IMR-90 (cell line): ENCODE measurements at regions not wholly inside any gene's neighbourhood (a gene's known extent, or its start where the extent isn't known, plus 50 kb on each side); places are given as distances from the start of the nearest gene placed in this dataset.

Experiments
- ATAC-seq: fragments of 200-7000 bp; cut with Tn5 transposase; 2 replicates; pipeline ENCODE4 v1.9.1; 2020; ENCODE audit warnings: low read depth, mild to moderate bottlenecking, moderate library complexity
- BruUV-seq: library from RNA; stranded (reverse); fragments of 400-500 nt; replicated peaks from 2 replicates; lab custom pipeline; 2021; lab: Mats Ljungman, UMichigan
- CTCF ChIA-PET: fragments of 300-600 bp; formaldehyde crosslinking; extraction: SDS; loops from one replicate; lab custom pipeline; 2021; ENCODE audit warnings: antibody characterized with exemption; lab: Yijun Ruan, JAX
- POLR2A ChIA-PET: fragments of 300-600 bp; sonication (Branson Sonifier 250); formaldehyde crosslinking; loops from one replicate; lab custom pipeline; 2022; ENCODE audit warnings: antibody characterized with exemption; ENCODE audit not compliant: unreplicated experiment; lab: Charles Lee
- DNase-seq: peaks from one replicate; pipeline ENCODE4 v3.0.0; 2013
- H2AFZ ChIP-seq: replicated peaks from 2 replicates; pipeline ENCODE3; 2013; ENCODE audit warnings: low read length, mild to moderate bottlenecking; ENCODE audit not compliant: poor library complexity
- H2AK5ac ChIP-seq: 2 replicates; pipeline ENCODE4 v1.6.1; 2013; ENCODE audit warnings: low read depth, low read length, inconsistent platforms
- H2AK9ac ChIP-seq: replicated peaks from 2 replicates; pipeline ENCODE3; 2013; ENCODE audit warnings: mild to moderate bottlenecking, low read depth, low read length, moderate library complexity; ENCODE audit not compliant: poor library complexity
- H2BK120ac ChIP-seq: 2 replicates; pipeline ENCODE4 v1.6.1; 2013; ENCODE audit warnings: low read depth, low read length, inconsistent platforms
- H2BK15ac ChIP-seq: 3 replicates; pipeline ENCODE4 v1.6.1; 2013; ENCODE audit warnings: low read depth, low read length, inconsistent platforms
- H2BK20ac ChIP-seq: 2 replicates; pipeline ENCODE4 v1.6.1; 2013; ENCODE audit warnings: low read depth, mild to moderate bottlenecking, inconsistent platforms, low read length, moderate library complexity
- H2BK5ac ChIP-seq: 2 replicates; pipeline ENCODE4 v1.6.1; 2013; ENCODE audit warnings: mild to moderate bottlenecking, low read depth, low read length, inconsistent platforms; ENCODE audit not compliant: poor library complexity, severe bottlenecking
- H3K14ac ChIP-seq: replicated peaks from 2 replicates; pipeline ENCODE4 v1.6.1; 2013; ENCODE audit warnings: low read depth, low read length, inconsistent platforms
- H3K18ac ChIP-seq: 2 replicates; pipeline ENCODE4 v1.6.1; 2013; ENCODE audit warnings: low read depth, low read length, control low read depth
- H3K23ac ChIP-seq: 2 replicates; pipeline ENCODE4 v1.6.1; 2013; ENCODE audit warnings: low read depth, low read length, inconsistent platforms
- H3K27ac ChIP-seq: 2 replicates; pipeline ENCODE4 v1.5.1; 2013; ENCODE audit warnings: mild to moderate bottlenecking, control low read depth, low read length; ENCODE audit not compliant: insufficient read depth
- H3K27me3 ChIP-seq: 2 replicates; pipeline ENCODE4 v1.6.1; 2013; ENCODE audit warnings: low read length; ENCODE audit not compliant: control insufficient read depth, insufficient read depth
- H3K36me3 ChIP-seq: 2 replicates; pipeline ENCODE4 v1.6.1; 2013; ENCODE audit warnings: low read length, mixed read lengths; ENCODE audit not compliant: control insufficient read depth, insufficient read depth
- H3K4ac ChIP-seq: 2 replicates; pipeline ENCODE4 v1.6.1; 2013; ENCODE audit warnings: low read depth, low read length, inconsistent platforms
- H3K4me1 ChIP-seq: 2 replicates; pipeline ENCODE4 v1.6.1; 2013; ENCODE audit warnings: low read length, mixed read lengths; ENCODE audit not compliant: control insufficient read depth, insufficient read depth
- H3K4me2 ChIP-seq: 2 replicates; pipeline ENCODE4 v1.6.1; 2013; ENCODE audit warnings: low read depth, mild to moderate bottlenecking, control low read depth, low read length, moderate library complexity
- H3K4me3 ChIP-seq: 2 replicates; pipeline ENCODE4 v1.5.1; 2013; ENCODE audit warnings: low read depth, mild to moderate bottlenecking, control low read depth, low read length, moderate library complexity; ENCODE audit not compliant: insufficient read depth
- H3K56ac ChIP-seq: 2 replicates; pipeline ENCODE4 v1.6.1; 2013; ENCODE audit warnings: low read length, inconsistent platforms; ENCODE audit not compliant: insufficient read depth; ENCODE audit errors: extremely low read depth
- H3K79me1 ChIP-seq, 2 experiments: 2 replicates each; pipeline ENCODE4 v1.6.1; 2013; ENCODE audit warnings: low read length in 2 of 2, inconsistent platforms in 1 of 2, low read depth in 1 of 2
- H3K9ac ChIP-seq: 2 replicates; pipeline ENCODE4 v1.6.1; 2013; ENCODE audit warnings: low read depth, low read length, control low read depth
- H3K9me1 ChIP-seq: 2 replicates; pipeline ENCODE4 v1.6.1; 2013; ENCODE audit warnings: low read length, inconsistent platforms; ENCODE audit not compliant: insufficient read depth
- H3K9me3 ChIP-seq: 2 replicates; pipeline ENCODE4 v1.6.1; 2013; ENCODE audit warnings: low read length; ENCODE audit not compliant: control insufficient read depth, insufficient read depth
- H4K20me1 ChIP-seq: 2 replicates; pipeline ENCODE4 v1.6.1; 2013; ENCODE audit warnings: low read length, inconsistent platforms; ENCODE audit not compliant: insufficient read depth
- H4K5ac ChIP-seq: 2 replicates; pipeline ENCODE4 v1.6.1; 2013; ENCODE audit warnings: mild to moderate bottlenecking, low read depth, low read length, control low read depth
- H4K8ac ChIP-seq, 2 experiments: 2 replicates each; pipeline ENCODE4 v1.6.1; 2013; ENCODE audit warnings: low read depth in 2 of 2, low read length in 2 of 2, control low read depth in 1 of 2, inconsistent platforms in 1 of 2
- H4K91ac ChIP-seq: 2 replicates; pipeline ENCODE4 v1.6.1; 2013; ENCODE audit warnings: low read depth, low read length, inconsistent platforms; ENCODE audit not compliant: insufficient read depth
- BHLHE40 ChIP-seq: fragments of 150-350 bp; IDR thresholded peaks from 2 replicates; pipeline ENCODE4 v1.6.1; 2016; ENCODE audit warnings: mild to moderate bottlenecking, low read depth, low read length
- CEBPB ChIP-seq: IDR thresholded peaks from 2 replicates; pipeline ENCODE4 v1.6.1; 2012; ENCODE audit warnings: low read depth, low read length, improper control_type of control experiment
- CHD1 ChIP-seq: IDR thresholded peaks from 2 replicates; pipeline ENCODE4 v1.6.1; 2012; ENCODE audit warnings: low read depth, low read length, improper control_type of control experiment
- MAFK ChIP-seq: IDR thresholded peaks from 2 replicates; pipeline ENCODE4 v1.6.1; 2012; ENCODE audit warnings: low read depth, low read length, improper control_type of control experiment
- MAZ ChIP-seq: IDR thresholded peaks from 2 replicates; pipeline ENCODE4 v1.6.1; 2012; ENCODE audit warnings: low read depth, mild to moderate bottlenecking, low read length, improper control_type of control experiment, moderate library complexity, borderline replicate concordance
- MXI1 ChIP-seq: IDR thresholded peaks from 2 replicates; pipeline ENCODE4 v1.6.1; 2012; ENCODE audit warnings: low read depth, mild to moderate bottlenecking, low read length, moderate library complexity, borderline replicate concordance
- NFE2L2 ChIP-seq: fragments of 150-350 bp; IDR thresholded peaks from 2 replicates; pipeline ENCODE4 v1.6.1; 2016; ENCODE audit warnings: low read depth, mild to moderate bottlenecking, low read length
- RAD21 ChIP-seq: IDR thresholded peaks from 2 replicates; pipeline ENCODE4 v1.6.1; 2012; ENCODE audit warnings: low read length, improper control_type of control experiment
- RCOR1 ChIP-seq: IDR thresholded peaks from 2 replicates; pipeline ENCODE4 v1.6.1; 2012; ENCODE audit warnings: mild to moderate bottlenecking, low read length, improper control_type of control experiment; ENCODE audit not compliant: insufficient replicate concordance
- SMC3 ChIP-seq: fragments of 150-350 bp; IDR thresholded peaks from 2 replicates; pipeline ENCODE4 v1.6.1; 2016; ENCODE audit warnings: low read depth, mild to moderate bottlenecking, antibody characterized with exemption, low read length, moderate library complexity
- WGBS, 2 experiments: methylation state at CpG; one replicate each; pipeline versions ENCODE4 v1.1.5 to v1.1.7; 2013; ENCODE audit warnings: missing lambda C conversion rate in 2 of 2; ENCODE audit not compliant: insufficient read length in 1 of 2; ENCODE audit errors: extremely low coverage in 2 of 2; 5-methylcytosine and 5-hydroxymethylcytosine counted together
- dilution Hi-C: fragments of 300-500 bp; cut with HindIII; formaldehyde crosslinking; loops from one replicate; pipeline ENCODE4 v1.14.3; 2018; ENCODE audit warnings: low sequenced_read_pairs; ENCODE audit not compliant: unreplicated experiment
- in situ Hi-C: fragments of 300-500 bp; cut with MboI; formaldehyde crosslinking; loops from 3 replicates; pipeline ENCODE4 v1.14.3; 2019; ENCODE audit warnings: low sequenced_read_pairs, inconsistent platforms, mixed read lengths
- intact Hi-C: fragments of 100-400 bp; cut with micrococcal nuclease; formaldehyde crosslinking; loops from 2 replicates; pipeline ENCODE4 v1.10.0; 2022
- TF ChIP-seq, protein P1 (sequence below): fragments of 150-350 bp; IDR thresholded peaks from 2 replicates; pipeline ENCODE4 v1.6.1; 2016; ENCODE audit warnings: low read depth, mild to moderate bottlenecking, low read length, moderate library complexity, borderline replicate concordance
- TF ChIP-seq, protein P2 (sequence below): conservative IDR thresholded peaks from 2 replicates; pipeline ENCODE4 v1.5.1; 2012; ENCODE audit warnings: mild to moderate bottlenecking, low read depth, low read length, improper control_type of control experiment
- TF ChIP-seq, protein P3 (sequence below): fragments of 150-350 bp; IDR thresholded peaks from 2 replicates; pipeline ENCODE4 v1.6.1; 2017; ENCODE audit warnings: mild to moderate bottlenecking, antibody characterized with exemption, low read length, low read depth

DNA sequence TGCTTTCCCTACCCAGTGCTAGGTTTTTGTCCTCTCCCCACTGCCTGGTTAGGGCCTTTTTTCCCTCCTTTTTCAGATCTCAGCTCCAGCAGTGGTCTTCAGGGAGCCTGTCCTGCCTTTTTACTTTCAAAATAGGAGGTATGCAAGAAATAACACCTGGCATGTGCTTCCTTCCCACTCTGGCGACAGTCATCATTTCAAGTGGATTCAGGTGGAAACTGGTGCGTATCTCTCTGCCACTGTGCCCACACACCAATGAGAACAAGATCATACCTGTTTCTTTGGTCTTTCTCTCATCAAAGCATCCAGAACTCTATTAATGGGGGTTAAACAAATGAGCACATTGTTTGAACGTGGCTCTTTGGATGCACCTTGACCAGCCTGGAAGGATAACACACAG is 95.7 kb upstream of the GGTLC1 start:
- dilution Hi-C loops: no loop called here
- WGBS, 2 experiments: 20% methylated on average over 1 of the region's 3 CpGs; no CpG with 5 or more reads in 1 of the 2 experiments

More for the DNA sequence above, 95.7 kb upstream of the GGTLC1 start:
- Histone ChIP-seq H4K91ac (no peak overlapping the region), H2BK5ac (no peak overlapping the region), H3K9me1 (no peaks in the 10 kb centered on the region), H3K79me1 (no peaks in the 10 kb centered on the region), H3K56ac (no peak overlapping the region), H2AK5ac (no peak overlapping the region), H4K5ac (no peak overlapping the region), H3K27me3 (no peaks in the 10 kb centered on the region), H3K9ac (no peak overlapping the region), H3K18ac (no peak overlapping the region), H3K4ac (no peak overlapping the region), H3K14ac (no peak overlapping the region), H3K27ac (no peak overlapping the region), H3K4me3 (no peak overlapping the region), H2BK20ac (no peak overlapping the region), H4K20me1 (no peaks in the 10 kb centered on the region), H3K4me2 (no peak overlapping the region), H3K23ac (no peak overlapping the region), H3K9me3 (no peaks in the 10 kb centered on the region), H2BK120ac (no peak overlapping the region), H3K4me1 (no peaks in the 10 kb centered on the region), H2BK15ac (no peak overlapping the region), H2AFZ (no peak overlapping the region), H3K36me3 (no peaks in the 10 kb centered on the region), H4K8ac (no peak overlapping the region), H2AK9ac (no peak overlapping the region)
- DNase-seq (no peak), ATAC-seq (no peak)
- ChIA-PET CTCF (no interaction called here), POLR2A (no interaction called here)
- TF ChIP-seq, protein P1, sequence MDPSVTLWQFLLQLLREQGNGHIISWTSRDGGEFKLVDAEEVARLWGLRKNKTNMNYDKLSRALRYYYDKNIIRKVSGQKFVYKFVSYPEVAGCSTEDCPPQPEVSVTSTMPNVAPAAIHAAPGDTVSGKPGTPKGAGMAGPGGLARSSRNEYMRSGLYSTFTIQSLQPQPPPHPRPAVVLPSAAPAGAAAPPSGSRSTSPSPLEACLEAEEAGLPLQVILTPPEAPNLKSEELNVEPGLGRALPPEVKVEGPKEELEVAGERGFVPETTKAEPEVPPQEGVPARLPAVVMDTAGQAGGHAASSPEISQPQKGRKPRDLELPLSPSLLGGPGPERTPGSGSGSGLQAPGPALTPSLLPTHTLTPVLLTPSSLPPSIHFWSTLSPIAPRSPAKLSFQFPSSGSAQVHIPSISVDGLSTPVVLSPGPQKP: no peak
- TF ChIP-seq RCOR1 (no peak), MAFK (no peak), MAZ (no peak), CHD1 (no peak), BHLHE40 (no peak), MXI1 (no peak), RAD21 (no peak), NFE2L2 (no peak), CEBPB (no peak), SMC3 (no peak)
- TF ChIP-seq, protein P2, sequence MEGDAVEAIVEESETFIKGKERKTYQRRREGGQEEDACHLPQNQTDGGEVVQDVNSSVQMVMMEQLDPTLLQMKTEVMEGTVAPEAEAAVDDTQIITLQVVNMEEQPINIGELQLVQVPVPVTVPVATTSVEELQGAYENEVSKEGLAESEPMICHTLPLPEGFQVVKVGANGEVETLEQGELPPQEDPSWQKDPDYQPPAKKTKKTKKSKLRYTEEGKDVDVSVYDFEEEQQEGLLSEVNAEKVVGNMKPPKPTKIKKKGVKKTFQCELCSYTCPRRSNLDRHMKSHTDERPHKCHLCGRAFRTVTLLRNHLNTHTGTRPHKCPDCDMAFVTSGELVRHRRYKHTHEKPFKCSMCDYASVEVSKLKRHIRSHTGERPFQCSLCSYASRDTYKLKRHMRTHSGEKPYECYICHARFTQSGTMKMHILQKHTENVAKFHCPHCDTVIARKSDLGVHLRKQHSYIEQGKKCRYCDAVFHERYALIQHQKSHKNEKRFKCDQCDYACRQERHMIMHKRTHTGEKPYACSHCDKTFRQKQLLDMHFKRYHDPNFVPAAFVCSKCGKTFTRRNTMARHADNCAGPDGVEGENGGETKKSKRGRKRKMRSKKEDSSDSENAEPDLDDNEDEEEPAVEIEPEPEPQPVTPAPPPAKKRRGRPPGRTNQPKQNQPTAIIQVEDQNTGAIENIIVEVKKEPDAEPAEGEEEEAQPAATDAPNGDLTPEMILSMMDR: no peak
- TF ChIP-seq, protein P3, sequence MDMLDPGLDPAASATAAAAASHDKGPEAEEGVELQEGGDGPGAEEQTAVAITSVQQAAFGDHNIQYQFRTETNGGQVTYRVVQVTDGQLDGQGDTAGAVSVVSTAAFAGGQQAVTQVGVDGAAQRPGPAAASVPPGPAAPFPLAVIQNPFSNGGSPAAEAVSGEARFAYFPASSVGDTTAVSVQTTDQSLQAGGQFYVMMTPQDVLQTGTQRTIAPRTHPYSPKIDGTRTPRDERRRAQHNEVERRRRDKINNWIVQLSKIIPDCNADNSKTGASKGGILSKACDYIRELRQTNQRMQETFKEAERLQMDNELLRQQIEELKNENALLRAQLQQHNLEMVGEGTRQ: no peak
- intact Hi-C loops (no loop called here), in situ Hi-C loops (no loop called here)
- no TSS peak for BruUV-seq
